ENCODE measurements at regions not wholly inside any gene's neighbourhood (a gene's known extent, or its start where the extent isn't known, plus 50 kb on each side); places are given as distances from the start of the nearest gene placed in this dataset.

- DNase-seq (ENCODE audit: low read depth) = no peak
- no peak overlapping the region for H3K4me3 ChIP-seq (ENCODE audit: low read depth, low read length)
- no peak for TF ChIP-seq CTCF (conservative IDR thresholded peaks at IDR 0.05; ENCODE audit: low read depth, low read length)
Measured at GRCh38 chr18:34549367-34549766, 160.7 kb upstream of the DTNA start.

- DNase-seq (ENCODE audit: low read depth) = no peak
- H3K4me3 ChIP-seq (ENCODE audit: low read depth, low read length) = no peak overlapping the region
- TF ChIP-seq CTCF (conservative IDR thresholded peaks at IDR 0.05; ENCODE audit: low read depth, low read length) = no peak
Measured at GRCh38 chr18:34550156-34550555, 159.9 kb upstream of the DTNA start.

GRCh38 chr18:34550902-34551301 is 159.2 kb upstream of the DTNA start:
- TF ChIP-seq CTCF (conservative IDR thresholded peaks at IDR 0.05; ENCODE audit: low read depth, low read length) = no peak
- no peak for DNase-seq (ENCODE audit: low read depth)
- no peak overlapping the region for H3K4me3 ChIP-seq (ENCODE audit: low read depth, low read length)

- no peak overlapping the region for H3K4me3 ChIP-seq (ENCODE audit: low read depth, low read length)
Measured at GRCh38 chr18:34551824-34552223, 158.3 kb upstream of the DTNA start.

GRCh38 chr18:34562252-34562870 is 147.7 kb upstream of the DTNA start:
- no peak overlapping the region for H3K4me3 ChIP-seq (ENCODE audit: low read depth, low read length)
- DNase-seq (ENCODE audit: low read depth) = no peak
- no peak for TF ChIP-seq CTCF (conservative IDR thresholded peaks at IDR 0.05; ENCODE audit: low read depth, low read length)

More at GRCh38 chr18:34551824-34552223, 158.3 kb upstream of the DTNA start:
- TF ChIP-seq CTCF (conservative IDR thresholded peaks at IDR 0.05; ENCODE audit: low read depth, low read length) = no peak
- no peak for DNase-seq (ENCODE audit: low read depth)

GRCh38 chr18:34567857-34568256 is 142.2 kb upstream of the DTNA start:
- TF ChIP-seq CTCF (conservative IDR thresholded peaks at IDR 0.05; ENCODE audit: low read depth, low read length) = no peak
- no peak overlapping the region for H3K4me3 ChIP-seq (ENCODE audit: low read depth, low read length)
- no peak for DNase-seq (ENCODE audit: low read depth)

GRCh38 chr18:34576622-34577021 is 133.5 kb upstream of the DTNA start:
- no peak for DNase-seq (ENCODE audit: low read depth)
- no peak for TF ChIP-seq CTCF (conservative IDR thresholded peaks at IDR 0.05; ENCODE audit: low read depth, low read length)

More at GRCh38 chr18:34576622-34577021, 133.5 kb upstream of the DTNA start:
- no peak overlapping the region for H3K4me3 ChIP-seq (ENCODE audit: low read depth, low read length)
